ENCODE measurements at regions not wholly inside any gene's neighbourhood (a gene's known extent, or its start where the extent isn't known, plus 50 kb on each side); places are given as distances from the start of the nearest gene placed in this dataset.

GRCh38 chr3:86578071-86578470 lies 412.9 kb downstream of the VGLL3 start:
- TF ChIP-seq, protein P1, sequence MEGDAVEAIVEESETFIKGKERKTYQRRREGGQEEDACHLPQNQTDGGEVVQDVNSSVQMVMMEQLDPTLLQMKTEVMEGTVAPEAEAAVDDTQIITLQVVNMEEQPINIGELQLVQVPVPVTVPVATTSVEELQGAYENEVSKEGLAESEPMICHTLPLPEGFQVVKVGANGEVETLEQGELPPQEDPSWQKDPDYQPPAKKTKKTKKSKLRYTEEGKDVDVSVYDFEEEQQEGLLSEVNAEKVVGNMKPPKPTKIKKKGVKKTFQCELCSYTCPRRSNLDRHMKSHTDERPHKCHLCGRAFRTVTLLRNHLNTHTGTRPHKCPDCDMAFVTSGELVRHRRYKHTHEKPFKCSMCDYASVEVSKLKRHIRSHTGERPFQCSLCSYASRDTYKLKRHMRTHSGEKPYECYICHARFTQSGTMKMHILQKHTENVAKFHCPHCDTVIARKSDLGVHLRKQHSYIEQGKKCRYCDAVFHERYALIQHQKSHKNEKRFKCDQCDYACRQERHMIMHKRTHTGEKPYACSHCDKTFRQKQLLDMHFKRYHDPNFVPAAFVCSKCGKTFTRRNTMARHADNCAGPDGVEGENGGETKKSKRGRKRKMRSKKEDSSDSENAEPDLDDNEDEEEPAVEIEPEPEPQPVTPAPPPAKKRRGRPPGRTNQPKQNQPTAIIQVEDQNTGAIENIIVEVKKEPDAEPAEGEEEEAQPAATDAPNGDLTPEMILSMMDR (IDR thresholded peaks at IDR 0.05), result no peak
- no peak for TF ChIP-seq POLR2A (IDR thresholded peaks at IDR 0.05)

Measured in uterus (tissue), 2 donors.